Hepatocyte (in vitro differentiated cells): ENCODE measurements at regions not wholly inside any gene's neighbourhood (a gene's known extent, or its start where the extent isn't known, plus 50 kb on each side); places are given as distances from the start of the nearest gene placed in this dataset.

Experiments
- DNase-seq: peaks from one replicate; pipeline ENCODE4 v3.0.0-alpha.2; 2016; ENCODE audit warnings: low spot score
- H2AFZ ChIP-seq: fragments of 200-600 bp; sonication (generic); 2 replicates; pipeline ENCODE4 v1.6.0; 2016; ENCODE audit warnings: antibody characterized with exemption, mild to moderate bottlenecking
- H3K27ac ChIP-seq: fragments of 200-600 bp; sonication (generic); 2 replicates; pipeline ENCODE4 v1.5.1; 2016; ENCODE audit warnings: mild to moderate bottlenecking
- H3K27me3 ChIP-seq: fragments of 200-600 bp; sonication (generic); 2 replicates; pipeline ENCODE4 v1.6.1; 2016
- H3K36me3 ChIP-seq: fragments of 200-600 bp; sonication (generic); replicated peaks from 2 replicates; pipeline ENCODE4 v1.5.1; 2016; ENCODE audit warnings: low read depth; ENCODE audit not compliant: insufficient read depth
- H3K4me1 ChIP-seq: fragments of 200-600 bp; sonication (generic); 2 replicates; pipeline ENCODE4 v1.5.1; 2016; ENCODE audit warnings: mild to moderate bottlenecking, moderate library complexity; ENCODE audit not compliant: insufficient read depth
- H3K4me2 ChIP-seq: fragments of 200-600 bp; sonication (generic); 2 replicates; pipeline ENCODE4 v1.6.0; 2016
- H3K4me3 ChIP-seq: fragments of 200-600 bp; sonication (generic); 2 replicates; pipeline ENCODE4 v1.5.1; 2016; ENCODE audit warnings: mild to moderate bottlenecking
- H3K79me2 ChIP-seq: fragments of 200-600 bp; sonication (generic); 2 replicates; pipeline ENCODE4 v1.6.0; 2017; ENCODE audit warnings: mild to moderate bottlenecking
- H3K9me2 ChIP-seq: fragments of 200-600 bp; sonication (generic); replicated peaks from 2 replicates; pipeline ENCODE4 v1.6.0; 2017; ENCODE audit warnings: mild to moderate bottlenecking; ENCODE audit not compliant: insufficient read depth
- H3K9me3 ChIP-seq: fragments of 200-600 bp; sonication (generic); 2 replicates; pipeline ENCODE4 v1.5.1; 2016; ENCODE audit warnings: low read depth, mild to moderate bottlenecking
- H4K20me1 ChIP-seq: fragments of 200-600 bp; sonication (generic); 2 replicates; pipeline ENCODE4 v1.6.0; 2016; ENCODE audit warnings: mild to moderate bottlenecking; ENCODE audit not compliant: insufficient read depth, poor library complexity, severe bottlenecking
- EZH2 ChIP-seq: fragments of 200-600 bp; sonication (generic); IDR thresholded peaks from 2 replicates; pipeline ENCODE4 v1.6.1; 2016; ENCODE audit warnings: antibody characterized with exemption, mild to moderate bottlenecking, borderline replicate concordance
- EZH2phosphoT487 ChIP-seq: fragments of 200-600 bp; sonication (generic); IDR thresholded peaks from one replicate; pipeline ENCODE4 v1.6.1; 2018; ENCODE audit warnings: antibody characterized with exemption, mild to moderate bottlenecking, low read depth, moderate library complexity; ENCODE audit not compliant: unreplicated experiment, severe bottlenecking
- WGBS: methylation state at CpG from one replicate; pipeline ENCODE4 v1.1.6; 2016; ENCODE audit warnings: low lambda C conversion rate; ENCODE audit errors: missing lambda C conversion rate; 5-methylcytosine and 5-hydroxymethylcytosine counted together
- TF ChIP-seq, protein P1 (sequence below): fragments of 200-600 bp; sonication (generic); IDR thresholded peaks from 2 replicates; pipeline ENCODE4 v1.5.1; 2016; ENCODE audit warnings: antibody characterized with exemption, mild to moderate bottlenecking; ENCODE audit not compliant: poor library complexity

DNA sequence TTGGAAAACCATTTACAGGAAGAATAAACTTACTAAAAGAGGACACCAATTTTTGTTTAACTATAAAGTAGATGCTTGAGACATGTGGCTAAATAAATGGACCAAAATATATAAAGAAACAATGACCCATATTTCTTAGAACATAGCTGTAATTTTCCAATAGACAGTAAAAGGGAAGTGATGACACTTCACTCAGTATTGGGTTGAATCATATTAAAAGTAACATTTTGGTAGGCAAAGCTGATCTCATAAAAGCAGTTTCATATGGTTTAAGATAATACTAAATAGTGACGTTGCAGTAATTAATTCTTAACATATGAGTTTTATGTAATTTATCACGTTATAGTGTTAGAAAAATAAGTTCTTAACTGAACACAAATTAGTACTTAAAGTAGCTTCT is 308.9 kb upstream of the RUNX1 start:
- Histone ChIP-seq H3K79me2 (no peaks in the 10 kb centered on the region), H3K36me3 (no peaks in the 10 kb centered on the region), H3K27ac (peak overlapping the region; percentile 20), H3K9me3 (no peaks in the 10 kb centered on the region), H3K4me2 (no peak overlapping the region), H3K9me2 (no peaks in the 10 kb centered on the region), H4K20me1 (no peaks in the 10 kb centered on the region), H3K4me3 (no peak overlapping the region), H2AFZ (no peak overlapping the region), H3K27me3 (no peaks in the 10 kb centered on the region), H3K4me1 (no peaks in the 10 kb centered on the region)
- no peak for DNase-seq
- TF ChIP-seq EZH2phosphoT487 (no peak), EZH2 (no peak)
- TF ChIP-seq, protein P1, sequence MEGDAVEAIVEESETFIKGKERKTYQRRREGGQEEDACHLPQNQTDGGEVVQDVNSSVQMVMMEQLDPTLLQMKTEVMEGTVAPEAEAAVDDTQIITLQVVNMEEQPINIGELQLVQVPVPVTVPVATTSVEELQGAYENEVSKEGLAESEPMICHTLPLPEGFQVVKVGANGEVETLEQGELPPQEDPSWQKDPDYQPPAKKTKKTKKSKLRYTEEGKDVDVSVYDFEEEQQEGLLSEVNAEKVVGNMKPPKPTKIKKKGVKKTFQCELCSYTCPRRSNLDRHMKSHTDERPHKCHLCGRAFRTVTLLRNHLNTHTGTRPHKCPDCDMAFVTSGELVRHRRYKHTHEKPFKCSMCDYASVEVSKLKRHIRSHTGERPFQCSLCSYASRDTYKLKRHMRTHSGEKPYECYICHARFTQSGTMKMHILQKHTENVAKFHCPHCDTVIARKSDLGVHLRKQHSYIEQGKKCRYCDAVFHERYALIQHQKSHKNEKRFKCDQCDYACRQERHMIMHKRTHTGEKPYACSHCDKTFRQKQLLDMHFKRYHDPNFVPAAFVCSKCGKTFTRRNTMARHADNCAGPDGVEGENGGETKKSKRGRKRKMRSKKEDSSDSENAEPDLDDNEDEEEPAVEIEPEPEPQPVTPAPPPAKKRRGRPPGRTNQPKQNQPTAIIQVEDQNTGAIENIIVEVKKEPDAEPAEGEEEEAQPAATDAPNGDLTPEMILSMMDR: no peak
- WGBS: 84% methylated on average over 2 of the region's 2 CpGs

DNA sequence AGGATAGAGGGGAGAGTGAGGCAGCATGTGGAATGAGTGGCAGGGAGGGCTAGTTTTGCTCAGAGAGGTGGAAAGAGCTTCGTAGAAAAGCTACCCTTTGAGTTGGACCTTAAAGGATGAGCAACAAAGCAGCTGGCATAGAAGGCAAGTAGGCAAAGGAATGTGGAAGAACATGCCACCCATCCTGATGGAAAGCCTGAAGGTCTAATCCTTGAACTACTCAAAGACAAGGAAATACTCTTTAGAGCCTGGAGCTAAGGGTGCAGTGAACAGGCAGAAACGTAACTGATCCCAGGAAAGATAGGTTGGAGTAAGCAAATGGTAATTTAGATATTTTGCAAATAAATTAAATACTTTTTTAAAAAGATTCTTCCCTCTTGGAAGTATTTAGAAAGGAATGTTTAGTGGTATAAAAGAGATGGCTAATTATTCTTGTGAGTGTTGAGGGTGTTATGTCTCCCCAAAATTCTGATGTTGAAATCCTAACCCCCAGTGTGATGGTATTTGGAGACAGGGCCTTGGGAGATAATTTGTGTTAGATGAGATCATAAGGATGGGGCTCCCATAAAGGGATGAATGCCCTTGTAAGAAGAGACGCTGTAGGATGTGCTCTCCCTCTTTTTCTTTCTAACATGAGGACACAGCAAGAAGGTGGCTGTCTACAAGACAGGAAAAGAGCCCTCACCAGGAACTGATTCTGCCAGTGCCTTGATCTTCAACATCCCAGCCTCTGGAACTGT is 308.1 kb upstream of the RUNX1 start:
- 85% methylated on average over 3 of the region's 3 CpGs for WGBS
- TF ChIP-seq, protein P1: no peak
- TF ChIP-seq EZH2phosphoT487: no peak
- no peak for TF ChIP-seq EZH2
- Histone ChIP-seq H3K4me3 (no peak overlapping the region), H3K27me3 (no peaks in the 10 kb centered on the region), H3K4me1 (no peaks in the 10 kb centered on the region), H3K36me3 (no peaks in the 10 kb centered on the region), H3K27ac (no peak overlapping the region), H3K9me2 (no peaks in the 10 kb centered on the region), H4K20me1 (no peaks in the 10 kb centered on the region), H3K9me3 (no peaks in the 10 kb centered on the region), H3K79me2 (no peaks in the 10 kb centered on the region), H2AFZ (no peak overlapping the region), H3K4me2 (no peak overlapping the region)
- no peak for DNase-seq

DNA sequence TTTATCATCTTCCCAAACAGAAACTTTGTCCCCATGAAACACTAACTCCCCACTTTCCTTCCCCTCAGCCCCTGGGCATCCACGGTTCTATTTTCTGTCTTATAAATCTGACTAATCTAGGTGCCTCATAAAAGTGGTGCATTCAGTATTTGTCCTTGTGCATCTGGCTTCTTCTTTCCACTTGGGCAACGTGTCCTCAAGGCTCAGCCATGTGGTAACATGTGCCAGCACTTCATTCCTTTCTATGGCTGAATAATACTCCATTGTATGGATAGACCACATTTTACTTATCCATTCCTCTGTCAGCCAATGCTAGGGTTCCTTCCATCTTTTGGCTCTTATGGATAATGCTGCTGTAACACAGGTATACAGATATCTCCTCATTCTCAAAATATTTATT is 305.0 kb upstream of the RUNX1 start:
- no peak overlapping the region for H3K4me2 ChIP-seq
- no peaks in the 10 kb centered on the region for H3K79me2 ChIP-seq
- no peak for TF ChIP-seq EZH2phosphoT487
- TF ChIP-seq, protein P1: no peak
- TF ChIP-seq EZH2: no peak
- H2AFZ ChIP-seq: no peak overlapping the region
- no peaks in the 10 kb centered on the region for H4K20me1 ChIP-seq
- no peak overlapping the region for H3K27ac ChIP-seq
- no peaks in the 10 kb centered on the region for H3K27me3 ChIP-seq
- no peak overlapping the region for H3K4me3 ChIP-seq
- H3K36me3 ChIP-seq: no peaks in the 10 kb centered on the region
- no peak for DNase-seq
- H3K4me1 ChIP-seq: no peaks in the 10 kb centered on the region
- 88% methylated on average over 2 of the region's 2 CpGs for WGBS
- no peaks in the 10 kb centered on the region for H3K9me2 ChIP-seq
- no peaks in the 10 kb centered on the region for H3K9me3 ChIP-seq
